Femur (tissue), 1 donor: ENCODE measurements at regions not wholly inside any gene's neighbourhood (a gene's known extent, or its start where the extent isn't known, plus 50 kb on each side); places are given as distances from the start of the nearest gene placed in this dataset.

Experiments
- DNase-seq: peaks from one replicate; pipeline ENCODE4 v3.0.0-alpha.2; 2017

DNA sequence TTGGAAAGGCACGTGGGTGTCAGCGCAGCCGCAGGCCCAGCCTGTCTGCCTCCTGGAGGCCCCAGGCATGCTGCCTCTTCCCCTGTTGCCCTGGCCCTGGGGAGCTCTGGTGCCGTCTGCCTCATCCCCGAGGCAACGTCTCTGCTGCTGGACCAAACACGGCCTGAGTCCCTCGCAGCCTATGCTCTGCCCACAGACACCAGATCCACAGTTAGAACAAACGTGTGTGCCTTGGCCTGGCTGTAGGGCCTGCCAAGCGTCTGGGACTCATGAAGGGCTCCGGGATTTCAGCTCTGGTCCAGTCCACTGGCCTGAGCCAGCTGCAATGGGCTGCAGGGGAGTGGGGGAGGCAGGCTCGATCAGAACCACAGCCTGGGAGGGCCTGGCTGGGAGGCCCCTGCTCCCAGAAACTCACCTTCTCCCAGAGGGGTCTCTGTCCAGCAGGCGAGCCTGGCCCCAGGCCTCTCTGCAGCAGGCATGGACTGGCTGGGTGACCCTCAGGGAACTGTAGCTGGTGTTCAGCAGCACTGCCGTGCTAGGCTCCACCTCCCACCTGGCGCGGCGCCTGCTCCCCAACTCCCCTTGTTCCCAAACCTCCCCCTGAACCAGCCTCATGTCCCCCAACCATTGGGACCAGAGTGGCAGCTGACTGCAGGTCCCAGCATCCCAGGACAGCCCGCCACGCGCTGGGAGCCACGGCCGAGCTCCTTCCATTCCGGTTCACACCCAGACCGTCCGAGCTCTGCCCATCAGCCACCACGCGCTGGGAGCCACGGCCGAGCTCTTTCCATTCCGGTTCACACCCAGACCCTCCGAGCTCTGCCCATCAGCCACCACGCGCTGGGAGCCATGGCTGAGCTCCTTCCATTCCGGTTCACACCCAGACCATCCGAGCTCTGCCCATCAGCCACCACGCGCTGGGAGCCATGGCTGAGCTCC, 197.0 kb downstream of the DLL1 start:
- DNase-seq = peak; percentile 17

DNA sequence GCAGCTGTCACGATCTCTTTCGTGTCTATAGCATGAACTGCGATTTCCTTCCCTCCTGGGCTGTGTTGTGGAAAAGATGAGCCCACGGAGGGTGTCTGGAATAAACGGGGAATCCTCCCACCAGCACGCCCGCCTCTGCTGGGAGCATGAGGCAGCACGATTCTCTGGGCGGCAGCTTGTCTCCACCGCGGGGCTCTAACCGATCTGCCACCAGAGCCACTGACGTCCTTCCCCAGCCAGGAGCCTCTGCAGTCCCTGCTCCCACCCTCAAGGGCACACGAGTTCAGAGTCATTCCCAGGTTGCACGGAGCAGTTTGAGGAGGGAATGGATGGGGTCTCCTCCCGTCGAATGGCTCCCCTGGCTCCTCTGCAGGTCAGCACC, 197.6 kb downstream of the DLL1 start:
- DNase-seq = no peak

- peak; percentile 7 for DNase-seq
Measured at GRCh38 chr6:170092826-170093225, 198.1 kb downstream of the DLL1 start.

DNA sequence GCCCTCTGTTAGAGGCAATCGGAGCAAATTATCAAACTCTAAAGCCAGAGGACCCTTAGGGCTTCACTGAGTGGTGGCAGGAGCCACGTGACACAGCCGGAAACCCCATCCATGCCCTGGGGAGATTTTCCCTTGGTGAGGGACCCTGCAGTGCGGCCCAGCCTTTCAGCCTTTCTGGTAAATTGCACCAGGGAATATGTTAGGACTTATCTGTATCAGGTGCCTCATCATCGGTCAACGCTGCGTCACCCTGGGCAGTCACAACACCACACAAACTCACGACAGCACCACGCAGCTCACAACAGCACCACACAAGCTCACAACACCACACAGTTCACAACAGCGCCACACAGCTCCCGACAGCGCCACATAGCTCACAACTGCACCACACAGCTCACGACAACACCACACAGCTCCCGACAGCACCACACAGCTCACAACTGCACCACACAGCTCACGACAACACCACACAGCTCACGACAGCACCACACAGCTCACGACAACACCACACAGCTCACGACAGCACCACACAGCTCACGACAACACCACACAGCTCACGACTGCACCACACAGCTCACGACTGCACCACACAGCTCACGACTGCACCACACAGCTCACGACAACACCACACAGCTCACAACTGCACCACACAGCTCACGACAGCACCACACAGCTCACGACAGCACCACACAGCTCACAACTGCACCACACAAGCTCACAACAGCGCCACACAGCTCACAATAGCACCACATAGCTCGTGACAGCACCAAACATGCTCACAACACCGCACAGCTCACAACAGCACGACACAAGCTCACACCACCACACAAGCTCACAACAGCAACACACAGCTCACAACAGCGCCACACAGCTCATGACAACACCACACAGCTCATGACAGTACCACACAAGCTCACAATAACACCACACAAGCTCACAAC, 199.0 kb downstream of the DLL1 start:
- DNase-seq = no peak

DNA sequence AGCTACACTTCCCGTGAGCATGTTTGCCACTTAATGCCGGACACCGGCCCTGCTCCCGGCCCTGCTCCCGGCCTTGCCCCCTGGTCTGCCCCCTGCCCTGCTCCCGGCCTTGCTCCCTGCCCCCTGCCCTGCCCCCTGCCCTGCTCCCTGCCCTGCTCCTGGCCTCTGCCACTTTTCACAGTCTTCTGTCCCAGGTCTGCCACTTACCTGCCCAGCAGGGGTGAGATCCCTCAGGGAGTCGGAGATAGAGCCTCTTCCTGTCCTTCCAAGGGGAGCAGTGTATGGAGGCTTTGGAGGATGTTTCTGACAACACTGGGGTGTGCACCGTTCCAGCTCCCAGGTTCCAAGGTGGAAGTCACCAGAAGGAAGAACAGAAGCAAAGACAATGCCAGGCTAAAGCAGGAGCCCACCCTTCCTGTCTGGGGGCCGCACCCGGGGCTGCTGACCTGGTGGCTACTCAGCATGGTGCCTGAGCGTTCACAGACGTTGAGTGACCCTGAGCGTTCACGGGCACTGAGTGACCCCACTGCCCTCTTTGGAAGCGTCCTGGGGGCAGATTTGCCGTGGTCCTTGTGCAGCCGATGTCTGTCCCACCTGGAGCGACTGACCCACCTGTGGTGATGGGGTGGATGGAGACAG, 199.8 kb downstream of the DLL1 start:
- peak; percentile 10 for DNase-seq

GRCh38 chr6:170090561-170090960, 200.3 kb downstream of the DLL1 start:
- no peak for DNase-seq

DNA sequence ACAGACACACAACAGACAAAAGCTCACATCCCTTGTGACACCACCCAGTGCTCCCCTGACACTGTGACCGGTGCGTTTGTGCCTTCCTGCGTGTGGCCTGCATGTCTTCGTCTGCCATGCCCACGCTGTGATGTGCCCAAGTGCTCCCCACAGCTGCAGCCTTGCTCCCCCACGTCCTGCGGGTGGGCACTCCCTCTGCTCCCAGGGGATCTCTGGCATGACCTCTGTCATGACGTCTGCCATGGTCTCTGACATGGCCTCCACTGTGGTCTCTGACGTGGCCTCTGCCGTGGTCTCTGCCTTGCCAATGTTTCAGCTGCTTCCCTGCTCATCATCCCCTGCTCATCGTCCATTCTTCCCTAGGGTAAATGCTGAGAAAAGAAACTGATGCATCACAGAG, 200.9 kb downstream of the DLL1 start:
- peak; percentile 15 for DNase-seq

GRCh38 chr6:170088582-170088955, 202.3 kb downstream of the DLL1 start:
- DNase-seq = no peak

DNA sequence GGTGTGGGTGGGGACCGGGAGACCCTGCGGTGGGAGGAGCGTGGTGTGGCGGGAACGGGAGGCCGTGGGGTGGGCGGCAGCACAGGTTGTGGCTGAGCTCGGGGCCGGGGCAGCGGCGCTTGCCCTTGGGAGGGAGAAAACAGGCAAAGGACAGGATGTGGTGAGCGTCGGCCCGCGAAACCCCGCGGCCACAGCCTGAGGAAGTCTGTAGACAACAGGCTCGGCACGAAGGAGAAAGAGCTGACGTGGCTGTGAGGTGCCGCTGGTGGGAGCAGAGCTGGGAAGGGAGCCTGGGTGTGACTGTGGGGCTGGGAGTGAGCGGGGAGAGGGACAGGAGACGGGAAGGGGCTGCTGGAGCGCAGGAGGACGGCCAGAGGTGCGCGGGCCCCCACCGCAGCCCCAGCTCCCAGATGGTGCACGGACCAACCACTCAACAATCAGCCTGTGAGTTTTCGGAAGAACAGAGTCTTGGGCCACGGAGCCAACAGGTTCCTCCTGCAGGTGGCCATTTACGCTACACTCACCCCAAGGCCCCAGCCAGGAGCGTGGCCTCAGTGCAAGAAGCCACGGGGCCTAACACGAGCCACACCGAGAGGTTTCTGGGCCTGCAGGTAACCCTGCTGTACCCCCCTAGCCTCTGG, 202.8 kb downstream of the DLL1 start:
- peak; percentile 30 for DNase-seq

DNA sequence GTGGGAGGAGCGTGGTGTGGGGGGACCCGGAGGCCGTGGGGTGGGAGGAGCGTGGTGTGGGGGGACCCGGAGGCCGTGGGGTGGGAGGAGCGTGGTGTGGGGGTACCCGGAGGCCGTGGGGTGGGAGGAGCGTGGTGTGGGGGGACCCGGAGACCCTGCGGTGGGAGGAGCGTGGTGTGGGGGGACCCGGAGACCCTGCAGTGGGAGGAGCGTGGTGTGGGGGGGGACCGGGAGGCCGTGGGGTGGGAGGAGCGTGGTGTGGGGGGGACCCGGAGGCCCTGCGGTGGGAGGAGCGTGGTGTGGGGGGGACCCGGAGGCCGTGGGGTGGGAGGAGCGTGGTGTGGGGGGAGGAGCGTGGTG, 203.5 kb downstream of the DLL1 start:
- peak; percentile 11 for DNase-seq

- DNase-seq = no peak
Measured at GRCh38 chr6:170086639-170087420, 204.0 kb downstream of the DLL1 start.

DNA sequence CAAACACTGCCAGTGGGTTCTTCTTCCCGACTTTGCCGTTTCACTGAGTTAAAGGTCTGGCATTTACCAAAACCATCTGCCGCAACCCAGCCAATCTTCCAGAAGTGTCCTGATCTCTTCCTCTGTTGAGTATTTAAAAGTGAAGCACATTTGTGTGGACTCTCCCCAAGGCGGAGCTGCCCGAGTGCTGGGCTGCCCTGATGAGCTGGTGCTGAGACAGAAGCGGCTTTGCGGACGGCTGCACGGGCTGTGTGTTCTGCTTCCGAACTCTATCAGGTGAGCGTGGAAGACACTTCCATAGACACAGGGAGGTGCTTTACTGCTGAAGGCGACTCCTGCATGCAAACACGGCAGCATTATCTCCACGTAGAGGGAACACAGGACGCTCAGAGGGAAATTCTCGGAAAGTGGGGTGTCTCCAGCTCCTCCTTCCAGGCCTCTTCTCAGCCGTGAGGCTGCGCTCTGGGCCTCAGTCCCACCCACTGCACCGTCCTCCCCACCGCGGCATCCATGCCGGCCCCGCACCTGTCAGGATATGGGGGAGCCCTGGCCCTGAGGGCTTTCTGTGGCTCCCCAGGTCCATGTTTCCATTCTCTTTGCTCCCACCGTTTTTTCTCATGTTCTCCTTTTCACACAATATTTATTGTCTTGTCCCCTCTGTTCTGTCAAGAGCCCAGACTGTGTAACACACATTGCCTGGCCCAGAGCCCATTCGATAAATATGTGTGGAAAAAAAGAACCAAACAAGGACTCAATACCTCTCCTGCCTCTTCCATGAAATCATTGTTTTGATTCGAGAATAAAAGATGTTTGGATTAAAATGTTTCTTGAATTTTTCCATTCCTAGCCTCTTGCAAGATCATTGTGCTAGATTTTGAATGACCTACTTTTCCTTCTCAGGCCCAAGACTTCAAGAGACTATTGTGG, 205.1 kb downstream of the DLL1 start:
- no peak for DNase-seq

DNA sequence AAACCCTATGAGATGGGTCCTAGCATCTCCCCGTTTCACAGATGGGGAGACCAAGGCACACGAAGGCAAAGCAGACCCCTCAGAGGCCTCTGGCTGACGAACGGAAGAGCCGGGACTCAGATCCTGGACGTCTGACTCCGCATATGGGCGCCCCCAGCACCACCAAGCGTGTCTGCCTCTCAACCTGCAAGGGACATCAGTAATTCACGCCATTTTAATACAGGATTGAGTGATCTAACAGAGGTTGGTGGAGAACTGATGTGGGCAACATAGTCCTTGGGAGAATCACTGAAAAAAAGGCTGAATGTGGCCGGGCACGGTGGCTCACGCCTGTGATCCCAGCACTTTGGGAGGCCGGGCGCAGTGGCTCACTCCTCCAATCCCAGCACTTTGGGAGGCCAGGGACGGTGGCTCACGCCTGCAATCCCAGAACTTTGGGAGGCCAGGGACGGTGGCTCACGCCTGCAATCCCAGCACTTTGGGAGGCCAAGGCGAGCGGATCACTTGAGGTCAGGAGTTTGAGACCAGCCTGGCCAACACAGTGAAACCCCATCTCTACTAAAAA, 206.6 kb downstream of the DLL1 start:
- DNase-seq = no peak

DNA sequence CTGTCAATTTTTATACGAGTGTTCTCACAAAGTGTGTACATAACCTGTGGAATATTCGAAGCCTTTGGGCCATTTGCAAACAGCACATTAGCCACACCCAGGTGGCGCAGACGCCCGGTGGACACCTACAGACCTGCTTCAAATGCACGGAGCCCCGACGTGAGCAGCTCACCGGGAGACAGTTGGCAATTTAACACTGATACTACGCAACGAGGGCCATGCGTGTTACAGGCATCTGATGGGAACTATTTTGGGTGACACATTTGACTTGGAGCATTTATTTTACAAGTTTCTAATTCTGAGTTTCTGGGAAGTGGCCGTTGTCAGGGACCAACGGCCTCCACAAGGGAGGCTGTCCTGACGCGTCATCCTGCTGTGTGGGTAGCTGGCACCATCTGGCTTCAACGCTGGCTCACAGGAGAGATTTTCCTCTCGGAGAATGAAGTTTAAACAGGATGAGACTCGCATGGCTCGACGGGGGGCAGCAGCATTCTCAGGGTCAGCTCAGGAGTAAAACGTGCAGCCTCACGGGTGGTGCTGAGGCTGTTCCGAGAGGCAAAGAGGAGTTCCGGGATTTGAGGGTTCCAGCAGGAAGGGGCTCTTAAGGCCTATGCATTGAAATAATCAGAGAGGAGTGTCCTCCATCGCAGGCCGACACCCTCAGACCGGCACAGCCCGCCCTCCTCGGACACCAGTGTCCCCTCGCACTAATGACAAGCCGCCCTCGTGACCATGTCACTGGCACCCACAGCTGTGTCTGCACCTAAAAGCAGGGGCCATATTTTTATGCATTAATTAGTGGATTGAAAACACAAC, 207.4 kb downstream of the DLL1 start:
- no peak for DNase-seq

GRCh38 chr6:170082531-170083187, 208.2 kb downstream of the DLL1 start:
- DNase-seq = no peak

- no peak for DNase-seq
Measured at GRCh38 chr6:170082067-170082466, 208.8 kb downstream of the DLL1 start.

- DNase-seq = no peak
Measured at GRCh38 chr6:170081556-170081955, 209.3 kb downstream of the DLL1 start.

GRCh38 chr6:170080828-170081371, 210.0 kb downstream of the DLL1 start:
- peak; percentile 71 for DNase-seq
